ENCODE measurements at regions not wholly inside any gene's neighbourhood (a gene's known extent, or its start where the extent isn't known, plus 50 kb on each side); places are given as distances from the start of the nearest gene placed in this dataset.

DNA sequence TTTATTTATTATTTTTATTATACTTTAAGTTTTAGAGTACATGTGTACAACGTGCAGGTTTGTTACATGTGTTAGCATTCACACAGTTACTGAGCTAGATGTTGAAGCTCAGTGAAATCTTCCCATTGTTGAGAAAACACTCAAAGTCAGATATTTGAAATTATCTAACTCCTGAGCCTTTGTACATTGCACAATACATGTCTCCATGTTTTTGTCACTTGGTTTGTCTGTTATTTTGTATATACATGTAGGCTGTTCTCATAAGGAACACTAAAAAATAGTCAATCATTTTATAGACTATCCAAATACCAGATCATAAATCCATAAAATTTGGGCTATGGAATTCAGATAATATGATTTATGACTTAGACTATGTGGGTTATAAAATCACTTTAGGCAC is 1126.5 kb downstream of the NSUN3 start:
- Histone ChIP-seq H3K79me2 (ENCODE audit: insufficient read depth, low read length) (no peaks in the 10 kb centered on the region), H3K9me2 (ENCODE audit: low read depth, low read length) (no peaks in the 10 kb centered on the region), H3F3A (ENCODE audit: insufficient read depth, low read length) (no peaks in the 10 kb centered on the region), H4K20me1 (ENCODE audit: insufficient read depth, low read length) (no peaks in the 10 kb centered on the region), H3K36me3 (ENCODE audit: insufficient read depth, low read length) (no peaks in the 10 kb centered on the region), H3K9me3 (ENCODE audit: low read length) (no peaks in the 10 kb centered on the region), H3K4me1 (ENCODE audit: insufficient read depth, low read length, severe bottlenecking) (no peaks in the 10 kb centered on the region), H3K27ac (ENCODE audit: low read depth, low read length, poor library complexity, severe bottlenecking) (no peak overlapping the region), H3K27me3 (ENCODE audit: insufficient read depth, low read length) (no peaks in the 10 kb centered on the region), H3K9ac (ENCODE audit: low read length) (no peak overlapping the region), H2AFZ (ENCODE audit: low read length) (no peak overlapping the region), H3K4me2 (ENCODE audit: low read length) (no peak overlapping the region), H3K4me3 (ENCODE audit: low read depth, low read length, poor library complexity, severe bottlenecking) (no peak overlapping the region)
- TF ChIP-seq EZH2 (IDR thresholded peaks at IDR 0.05; ENCODE audit: borderline replicate concordance, low read length) = no peak
- TF ChIP-seq, protein P1, sequence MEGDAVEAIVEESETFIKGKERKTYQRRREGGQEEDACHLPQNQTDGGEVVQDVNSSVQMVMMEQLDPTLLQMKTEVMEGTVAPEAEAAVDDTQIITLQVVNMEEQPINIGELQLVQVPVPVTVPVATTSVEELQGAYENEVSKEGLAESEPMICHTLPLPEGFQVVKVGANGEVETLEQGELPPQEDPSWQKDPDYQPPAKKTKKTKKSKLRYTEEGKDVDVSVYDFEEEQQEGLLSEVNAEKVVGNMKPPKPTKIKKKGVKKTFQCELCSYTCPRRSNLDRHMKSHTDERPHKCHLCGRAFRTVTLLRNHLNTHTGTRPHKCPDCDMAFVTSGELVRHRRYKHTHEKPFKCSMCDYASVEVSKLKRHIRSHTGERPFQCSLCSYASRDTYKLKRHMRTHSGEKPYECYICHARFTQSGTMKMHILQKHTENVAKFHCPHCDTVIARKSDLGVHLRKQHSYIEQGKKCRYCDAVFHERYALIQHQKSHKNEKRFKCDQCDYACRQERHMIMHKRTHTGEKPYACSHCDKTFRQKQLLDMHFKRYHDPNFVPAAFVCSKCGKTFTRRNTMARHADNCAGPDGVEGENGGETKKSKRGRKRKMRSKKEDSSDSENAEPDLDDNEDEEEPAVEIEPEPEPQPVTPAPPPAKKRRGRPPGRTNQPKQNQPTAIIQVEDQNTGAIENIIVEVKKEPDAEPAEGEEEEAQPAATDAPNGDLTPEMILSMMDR (IDR thresholded peaks at IDR 0.05; ENCODE audit: low read length) = no peak

DNA sequence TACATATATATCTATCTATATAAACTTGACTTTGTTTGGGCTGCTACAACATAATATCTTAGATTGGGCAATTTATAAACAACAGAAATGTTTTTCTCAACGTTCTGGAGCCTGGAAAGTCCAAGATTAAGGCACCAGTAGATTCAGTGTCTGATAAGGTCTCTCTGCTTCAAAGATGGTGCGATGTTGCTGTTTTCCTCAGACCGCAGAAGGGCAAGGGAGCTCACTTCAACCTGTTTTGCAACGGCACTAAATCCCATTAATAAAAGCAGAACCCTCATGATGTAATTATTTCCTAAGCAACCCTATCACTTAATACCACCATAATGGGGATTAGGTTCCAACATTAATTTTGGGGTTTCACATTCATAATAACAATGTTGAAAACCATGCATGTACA is 1134.8 kb downstream of the NSUN3 start:
- Histone ChIP-seq H3K27ac (ENCODE audit: low read depth, low read length, poor library complexity, severe bottlenecking) (no peak overlapping the region), H3K9me3 (ENCODE audit: low read length) (no peaks in the 10 kb centered on the region), H3F3A (ENCODE audit: insufficient read depth, low read length) (no peaks in the 10 kb centered on the region), H4K20me1 (ENCODE audit: insufficient read depth, low read length) (no peaks in the 10 kb centered on the region), H3K27me3 (ENCODE audit: insufficient read depth, low read length) (no peaks in the 10 kb centered on the region), H2AFZ (ENCODE audit: low read length) (no peak overlapping the region), H3K4me2 (ENCODE audit: low read length) (no peak overlapping the region), H3K79me2 (ENCODE audit: insufficient read depth, low read length) (no peaks in the 10 kb centered on the region), H3K9me2 (ENCODE audit: low read depth, low read length) (no peaks in the 10 kb centered on the region), H3K9ac (ENCODE audit: low read length) (no peak overlapping the region), H3K4me1 (ENCODE audit: insufficient read depth, low read length, severe bottlenecking) (no peaks in the 10 kb centered on the region), H3K4me3 (ENCODE audit: low read depth, low read length, poor library complexity, severe bottlenecking) (no peak overlapping the region), H3K36me3 (ENCODE audit: insufficient read depth, low read length) (no peaks in the 10 kb centered on the region)
- TF ChIP-seq, protein P1 (IDR thresholded peaks at IDR 0.05; ENCODE audit: low read length) = no peak
- TF ChIP-seq EZH2 (IDR thresholded peaks at IDR 0.05; ENCODE audit: borderline replicate concordance, low read length) = no peak

DNA sequence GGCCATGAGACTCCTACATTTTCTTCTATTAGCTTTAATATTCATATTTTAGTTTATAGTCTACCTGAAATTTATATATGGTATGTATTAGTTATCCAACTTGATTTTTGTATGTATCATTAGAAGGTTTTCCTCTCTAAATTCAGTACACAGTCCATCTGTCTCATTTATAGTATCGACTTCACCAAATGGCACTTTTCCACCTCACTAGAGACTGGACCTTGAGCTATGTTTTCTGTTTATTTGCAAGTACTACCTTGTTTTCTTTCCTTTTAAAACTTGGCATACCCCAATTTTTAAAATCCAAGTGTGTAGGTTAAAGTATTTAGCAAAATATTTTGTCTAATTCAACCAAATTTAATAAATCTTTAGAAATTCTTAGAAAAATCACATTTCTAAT is 1137.5 kb downstream of the NSUN3 start:
- Histone ChIP-seq H3K4me3 (ENCODE audit: low read depth, low read length, poor library complexity, severe bottlenecking) (no peak overlapping the region), H4K20me1 (ENCODE audit: insufficient read depth, low read length) (no peaks in the 10 kb centered on the region), H3K4me2 (ENCODE audit: low read length) (no peak overlapping the region), H3K79me2 (ENCODE audit: insufficient read depth, low read length) (no peaks in the 10 kb centered on the region), H3K9me3 (ENCODE audit: low read length) (no peaks in the 10 kb centered on the region), H3K9ac (ENCODE audit: low read length) (no peak overlapping the region), H2AFZ (ENCODE audit: low read length) (no peak overlapping the region), H3K9me2 (ENCODE audit: low read depth, low read length) (no peaks in the 10 kb centered on the region), H3K36me3 (ENCODE audit: insufficient read depth, low read length) (no peaks in the 10 kb centered on the region), H3K27me3 (ENCODE audit: insufficient read depth, low read length) (no peaks in the 10 kb centered on the region), H3K4me1 (ENCODE audit: insufficient read depth, low read length, severe bottlenecking) (no peaks in the 10 kb centered on the region), H3F3A (ENCODE audit: insufficient read depth, low read length) (no peaks in the 10 kb centered on the region), H3K27ac (ENCODE audit: low read depth, low read length, poor library complexity, severe bottlenecking) (no peak overlapping the region)
- no peak for TF ChIP-seq EZH2 (IDR thresholded peaks at IDR 0.05; ENCODE audit: borderline replicate concordance, low read length)
- TF ChIP-seq, protein P1 (IDR thresholded peaks at IDR 0.05; ENCODE audit: low read length) = no peak
